ENCODE measurements at regions not wholly inside any gene's neighbourhood (a gene's known extent, or its start where the extent isn't known, plus 50 kb on each side); places are given as distances from the start of the nearest gene placed in this dataset.
A peak's percentile ranks its signal among the peaks of the same experiment; 100 is the strongest.

DNA sequence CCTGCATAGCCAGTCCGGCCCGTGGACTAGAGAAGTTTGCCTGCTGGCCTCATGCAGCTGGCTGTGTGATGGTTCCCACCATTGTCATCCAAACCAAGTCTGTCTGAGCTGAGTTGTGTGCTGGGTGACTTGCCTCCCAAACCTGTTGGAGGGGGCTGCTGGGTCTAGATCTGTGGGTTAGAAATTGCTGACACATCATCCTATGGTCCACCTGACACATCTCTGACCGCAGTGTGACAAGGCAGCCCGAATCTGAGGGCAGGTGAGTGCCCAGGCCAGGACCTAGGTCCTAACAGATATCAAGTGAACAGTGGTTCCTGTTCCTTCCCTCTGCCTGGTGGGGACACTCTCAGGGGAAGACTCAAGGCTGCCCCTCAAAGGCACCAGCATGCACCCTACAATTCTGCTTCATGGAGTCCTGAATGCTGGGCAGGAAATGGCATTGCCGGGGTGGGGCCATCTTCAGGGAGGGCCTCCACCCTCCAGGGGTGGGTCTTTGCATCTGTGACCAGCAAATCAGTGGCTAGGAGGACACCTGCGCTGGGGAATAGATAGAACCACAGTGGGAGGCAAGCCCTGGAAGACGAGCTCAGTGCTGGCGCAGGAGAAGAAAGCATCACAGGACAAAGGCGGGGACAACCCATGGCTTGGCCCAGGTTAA lies 117.9 kb upstream of the ID2 start:
- no peak for DNase-seq (ENCODE audit: low read depth, low spot score)

DNA sequence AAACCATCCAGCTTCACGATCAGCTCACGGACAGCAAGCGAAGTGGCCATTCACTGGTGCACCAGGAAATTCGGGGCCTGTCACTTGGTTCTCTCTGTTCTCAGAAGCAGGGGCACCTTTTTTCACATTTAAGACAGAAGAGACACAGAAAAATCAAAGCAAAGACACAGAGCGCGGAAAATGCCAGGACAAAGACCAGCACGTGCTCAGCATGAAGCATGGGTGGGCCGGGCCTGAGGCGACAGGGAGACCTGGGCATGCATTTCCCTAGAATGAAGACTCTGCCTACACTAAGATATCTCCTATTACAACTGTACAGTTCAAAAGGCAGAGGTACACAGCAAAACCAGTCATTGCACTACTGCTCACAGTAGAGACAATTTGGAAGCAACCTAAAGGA lies 117.4 kb upstream of the ID2 start:
- no peak for DNase-seq (ENCODE audit: low read depth, low spot score)

DNA sequence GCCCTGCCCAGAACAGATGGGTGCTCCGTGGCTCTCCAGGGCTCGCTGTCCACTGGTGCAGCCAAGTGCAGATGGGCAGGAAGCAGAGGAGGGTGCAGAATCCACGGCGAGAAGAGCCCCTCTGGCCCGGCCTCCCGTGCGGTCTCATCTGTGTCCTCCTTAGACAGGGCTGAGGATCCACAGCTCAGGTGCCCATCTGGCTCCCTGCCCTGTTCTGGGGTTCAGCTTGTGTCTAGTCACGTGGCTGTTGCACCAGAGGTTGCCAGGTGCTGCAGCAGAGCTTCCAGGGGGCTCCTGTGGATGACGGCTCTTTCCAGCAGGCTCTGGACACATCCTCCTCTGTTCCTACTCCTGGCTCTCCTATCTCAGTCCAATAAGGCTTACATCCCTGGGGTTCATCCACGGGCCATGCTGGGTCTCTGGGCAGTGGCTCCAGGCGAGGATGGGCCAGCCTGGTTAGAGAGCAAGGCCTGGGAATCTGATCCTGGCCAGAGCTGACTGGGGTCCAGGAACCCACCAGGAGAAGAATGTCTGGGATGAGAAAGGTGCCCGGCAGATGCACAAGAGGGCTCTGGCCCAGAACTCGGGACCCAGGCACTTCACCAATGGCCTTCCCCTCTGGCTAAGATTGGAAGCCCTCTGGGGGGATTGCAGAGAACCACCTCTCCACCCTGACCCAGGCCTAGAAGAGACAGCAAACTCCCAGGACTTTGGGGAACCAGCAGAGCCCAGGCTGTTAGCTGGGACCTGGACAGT lies 116.3 kb upstream of the ID2 start:
- no peak for DNase-seq (ENCODE audit: low read depth, low spot score)

DNA sequence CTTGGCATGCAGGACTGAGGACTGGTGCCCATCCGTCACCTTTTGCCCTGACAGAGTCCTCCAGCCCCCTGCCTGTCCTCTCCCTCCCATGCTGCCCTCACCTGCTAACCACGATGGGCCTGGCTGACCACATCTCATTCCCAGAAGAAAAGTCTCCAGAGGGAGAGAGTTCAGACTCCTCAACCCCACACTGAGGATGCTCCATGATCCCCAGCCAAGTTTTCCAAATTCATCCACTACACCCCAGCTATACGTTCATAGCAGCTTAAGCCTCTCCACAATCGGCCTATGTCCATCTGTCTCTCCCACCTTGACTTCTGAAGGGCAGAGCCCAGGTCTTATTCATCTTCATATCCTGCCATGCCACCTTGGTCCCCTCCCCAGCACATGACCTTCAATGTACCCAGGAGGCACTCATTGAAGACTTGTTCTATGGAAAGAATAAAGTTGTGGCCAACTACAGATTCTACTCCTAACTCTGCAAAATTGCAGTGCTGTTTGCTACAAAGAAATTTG lies 115.6 kb upstream of the ID2 start:
- no peak for DNase-seq (ENCODE audit: low read depth, low spot score)

DNA sequence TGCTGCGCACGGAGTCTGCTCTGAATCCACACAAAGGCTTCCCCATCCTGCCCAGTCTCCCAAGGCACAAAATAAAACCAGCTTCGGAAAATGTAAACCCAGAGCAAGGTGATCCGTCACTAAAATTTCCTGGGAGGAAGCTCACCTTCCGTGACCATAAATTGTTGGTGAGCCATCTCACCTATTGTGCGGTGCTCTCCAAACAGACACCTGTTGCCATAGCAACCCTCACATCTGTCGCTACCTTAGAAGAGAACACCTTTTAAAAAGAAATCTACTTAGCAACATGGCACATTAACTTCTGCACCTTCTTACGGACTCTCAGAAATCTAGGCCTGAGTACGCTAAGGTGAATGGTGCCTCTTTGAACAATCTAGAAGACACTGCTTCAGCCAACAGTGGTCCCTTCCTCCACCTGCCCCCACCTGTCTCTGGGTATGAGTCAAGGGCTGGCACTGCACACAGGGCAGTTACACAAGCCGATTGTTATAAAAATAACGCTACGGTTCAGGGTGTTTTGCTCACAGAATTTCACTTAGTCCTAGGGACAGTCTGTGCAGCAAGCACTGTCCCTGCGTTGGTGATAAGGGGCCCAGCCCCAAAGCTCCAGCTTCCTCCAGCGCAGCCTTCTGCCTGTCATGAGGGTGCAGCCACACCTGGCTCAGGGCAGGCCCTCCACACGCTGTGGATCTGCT lies 114.9 kb upstream of the ID2 start:
- DNase-seq (ENCODE audit: low read depth, low spot score) = no peak

DNA sequence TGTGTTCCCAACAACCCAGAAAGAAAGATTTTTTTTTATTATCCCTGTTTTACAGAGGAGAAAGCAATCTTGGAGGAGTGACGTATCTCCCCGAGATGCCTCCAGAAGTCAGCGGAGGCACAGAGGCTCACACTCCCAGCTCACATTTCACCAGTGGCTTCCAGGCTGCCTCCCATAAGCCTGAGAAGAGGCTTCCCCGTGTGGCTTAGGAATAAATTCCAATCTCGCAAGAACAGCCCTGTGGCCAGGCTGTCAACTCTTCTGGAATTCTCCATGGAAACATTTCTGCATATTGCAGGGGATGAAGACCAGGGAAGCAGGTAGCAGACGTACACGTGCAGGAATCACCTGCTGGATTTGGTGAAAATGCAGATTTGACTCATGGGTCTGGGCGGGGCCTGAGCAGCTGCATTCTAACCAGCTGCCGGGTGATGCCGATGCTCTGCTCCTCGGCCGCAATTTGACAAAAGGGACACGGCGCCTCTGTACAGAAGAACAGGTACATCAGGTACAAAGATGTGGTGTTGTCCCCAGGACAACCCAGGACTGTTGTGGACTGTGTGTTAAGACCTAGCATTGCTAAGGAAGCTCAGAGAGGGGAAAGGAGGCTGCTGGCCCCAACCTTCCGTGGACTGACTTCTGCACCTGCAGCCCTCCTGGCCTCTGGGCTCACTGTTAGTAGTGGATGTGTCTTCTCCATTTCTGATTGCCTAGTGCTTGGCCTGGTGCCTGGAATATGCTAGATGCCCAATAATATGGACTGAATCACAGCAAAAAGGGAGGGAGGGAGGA lies 114.2 kb upstream of the ID2 start:
- DNase-seq (ENCODE audit: low read depth, low spot score) = no peak

DNA sequence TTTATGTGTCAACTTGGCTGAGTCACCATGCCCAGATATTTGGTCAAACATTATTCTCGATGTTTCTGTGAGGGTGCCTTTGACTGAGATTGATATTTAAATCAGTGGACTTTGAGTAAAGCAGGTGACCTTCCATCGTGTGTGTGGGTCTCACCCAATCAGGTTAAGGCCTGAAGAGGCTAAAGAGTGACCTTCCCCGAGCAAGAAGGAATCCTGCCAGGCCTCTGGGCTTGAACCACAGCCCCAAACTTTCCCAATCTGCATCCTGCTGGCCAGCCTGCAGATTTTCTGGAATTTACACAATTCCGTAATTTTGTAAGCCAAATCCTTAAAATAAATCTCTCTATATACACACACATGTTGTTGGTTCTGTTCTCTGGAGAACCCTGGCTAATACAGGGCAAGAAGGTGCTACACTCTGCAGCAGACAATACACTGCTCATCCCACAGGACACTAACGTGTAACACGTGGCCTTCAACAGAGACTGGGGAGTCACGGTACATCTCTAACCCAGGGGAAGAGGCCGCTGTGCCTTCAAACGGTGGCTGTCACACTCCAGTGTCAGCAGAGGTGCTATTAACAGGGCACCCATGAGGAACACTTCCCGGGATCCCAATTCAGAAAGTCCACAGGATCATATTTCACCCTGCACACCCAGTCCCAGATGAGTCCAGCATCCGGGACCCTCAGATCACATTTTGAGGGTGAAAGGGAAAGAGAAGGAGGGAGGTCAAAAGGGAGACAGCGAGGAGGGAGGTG lies 113.1 kb upstream of the ID2 start:
- DNase-seq (ENCODE audit: low read depth, low spot score) = no peak

DNA sequence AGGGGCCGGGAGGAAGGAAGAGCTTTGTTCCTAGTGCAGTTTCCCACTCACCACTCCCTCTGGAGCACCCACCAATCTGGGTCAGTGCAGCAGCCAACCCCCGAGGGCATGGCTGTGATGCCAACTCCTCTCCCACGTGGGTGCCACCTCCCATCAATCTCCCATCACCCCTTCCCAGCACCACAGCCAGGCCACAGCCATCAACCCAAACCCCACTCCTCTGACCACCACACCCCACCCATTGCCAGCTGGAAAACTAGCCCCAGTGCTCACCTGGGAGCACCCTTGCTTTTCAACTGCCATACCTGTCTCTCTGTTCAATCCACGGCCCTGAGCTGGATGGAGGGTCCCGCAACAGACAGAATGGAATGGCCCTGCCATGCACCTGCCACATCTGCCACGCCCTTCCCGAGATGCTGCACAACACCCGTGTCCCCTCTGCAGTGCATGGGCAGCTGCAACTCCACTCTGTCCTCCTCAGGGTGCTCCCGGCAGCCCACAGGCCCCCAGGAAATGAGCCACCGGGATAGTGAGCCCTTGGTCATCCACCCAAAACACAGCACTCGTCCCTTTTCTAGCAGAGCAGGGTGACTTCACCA lies 112.4 kb upstream of the ID2 start:
- no peak for DNase-seq (ENCODE audit: low read depth, low spot score)

DNA sequence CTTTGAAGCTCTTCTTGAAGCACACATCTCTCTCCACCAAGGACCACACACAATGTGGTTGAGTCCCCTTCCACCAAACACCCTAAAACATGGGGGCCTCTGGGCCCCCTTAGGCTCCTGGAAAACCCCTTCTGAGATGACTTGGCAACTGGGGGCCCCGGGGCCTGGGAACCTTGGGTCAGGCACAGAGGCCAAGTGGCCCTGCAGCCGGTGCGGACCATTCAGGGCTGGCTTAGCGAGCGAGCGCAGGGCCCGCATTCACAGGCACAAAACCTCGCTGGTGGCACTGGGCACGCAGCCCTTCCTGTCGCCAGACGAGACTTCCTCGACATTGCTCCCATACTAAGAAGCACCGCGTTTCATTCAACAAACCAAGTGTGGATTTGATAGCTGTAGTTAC lies 111.2 kb upstream of the ID2 start:
- DNase-seq (ENCODE audit: low read depth, low spot score) = no peak

DNA sequence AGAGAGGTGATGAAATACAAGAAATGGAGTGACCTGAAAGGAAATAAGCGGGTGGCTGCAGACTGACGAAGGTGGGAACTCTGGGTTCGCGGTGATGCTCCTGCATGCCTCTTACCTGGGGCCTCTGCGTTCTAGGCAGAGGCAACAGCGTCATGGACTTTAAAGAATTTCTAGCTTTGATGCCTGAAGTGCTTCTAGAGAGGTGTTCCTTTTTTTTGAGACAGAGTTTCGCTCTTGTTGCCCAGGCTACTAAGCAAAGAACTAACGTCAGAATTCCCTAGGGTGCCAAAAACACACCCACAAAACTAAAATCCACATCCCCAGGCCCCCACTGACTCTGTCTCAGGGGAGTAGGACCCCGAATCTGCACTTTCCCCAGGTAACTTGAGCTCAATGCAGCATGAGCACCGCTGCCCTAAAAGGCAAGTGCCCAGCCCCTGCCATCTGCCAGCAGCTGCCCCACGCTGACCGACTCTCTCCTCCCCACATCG lies 110.5 kb upstream of the ID2 start:
- no peak for DNase-seq (ENCODE audit: low read depth, low spot score)

DNA sequence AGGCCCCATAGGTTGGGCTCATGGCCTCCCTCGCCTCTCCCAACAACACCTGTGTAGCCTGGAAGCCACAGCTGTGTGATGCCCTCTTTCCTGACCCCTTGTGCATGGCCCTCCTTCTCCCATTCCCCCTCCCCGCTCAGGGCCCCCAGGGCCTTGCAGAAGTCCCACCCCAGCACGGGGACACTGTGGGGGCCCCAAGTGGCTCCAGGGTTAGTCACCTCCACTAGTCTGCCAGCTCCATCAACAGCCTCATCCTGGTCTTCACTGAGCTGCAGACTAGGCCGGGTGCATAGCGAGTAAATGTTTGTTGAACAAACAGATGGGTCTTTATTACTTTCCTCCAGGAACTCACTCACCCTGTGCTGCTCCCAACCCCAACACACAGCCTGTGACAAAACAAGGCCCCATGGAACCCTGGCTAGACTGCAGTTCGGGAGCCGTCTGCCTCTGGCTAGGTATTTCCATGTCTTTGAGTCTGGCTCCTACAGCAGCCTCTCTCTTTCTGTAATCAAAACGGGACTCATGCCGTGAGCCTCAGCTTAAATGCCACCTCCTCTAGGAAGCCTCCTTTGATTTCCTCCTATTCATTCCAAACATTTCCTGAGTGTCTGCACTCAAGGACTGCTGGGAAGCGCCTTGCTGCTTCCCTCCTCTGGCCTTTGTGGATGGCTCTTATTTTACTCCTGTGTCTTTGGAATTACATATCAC lies 109.9 kb upstream of the ID2 start:
- peak; percentile 47 for DNase-seq (ENCODE audit: low read depth, low spot score)

DNA sequence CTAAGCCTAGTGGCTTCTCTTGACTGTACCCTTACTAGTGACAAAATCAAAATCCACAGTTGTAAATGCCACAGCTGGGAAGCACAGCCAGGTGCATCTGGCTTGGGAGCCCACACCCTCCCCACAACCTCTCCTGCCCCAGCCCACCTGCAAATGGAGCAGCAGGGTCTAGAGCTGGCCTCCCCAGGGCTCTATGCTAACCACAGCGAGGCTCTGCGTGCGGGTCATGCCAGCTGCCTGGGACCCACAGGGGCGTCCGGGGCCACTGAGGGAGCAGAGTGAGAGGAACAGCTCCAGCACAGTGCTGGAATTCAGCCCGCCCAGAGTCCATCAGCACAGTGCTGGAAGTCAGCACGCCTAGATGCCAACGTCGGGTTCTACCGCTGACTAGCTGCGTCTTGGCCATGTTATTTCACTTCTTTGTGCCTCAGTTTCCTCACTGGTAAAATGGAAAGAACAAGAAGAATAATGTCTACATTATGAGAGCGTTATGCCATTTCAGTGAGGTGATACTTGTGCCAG lies 109.1 kb upstream of the ID2 start:
- DNase-seq (ENCODE audit: low read depth, low spot score) = no peak

DNA sequence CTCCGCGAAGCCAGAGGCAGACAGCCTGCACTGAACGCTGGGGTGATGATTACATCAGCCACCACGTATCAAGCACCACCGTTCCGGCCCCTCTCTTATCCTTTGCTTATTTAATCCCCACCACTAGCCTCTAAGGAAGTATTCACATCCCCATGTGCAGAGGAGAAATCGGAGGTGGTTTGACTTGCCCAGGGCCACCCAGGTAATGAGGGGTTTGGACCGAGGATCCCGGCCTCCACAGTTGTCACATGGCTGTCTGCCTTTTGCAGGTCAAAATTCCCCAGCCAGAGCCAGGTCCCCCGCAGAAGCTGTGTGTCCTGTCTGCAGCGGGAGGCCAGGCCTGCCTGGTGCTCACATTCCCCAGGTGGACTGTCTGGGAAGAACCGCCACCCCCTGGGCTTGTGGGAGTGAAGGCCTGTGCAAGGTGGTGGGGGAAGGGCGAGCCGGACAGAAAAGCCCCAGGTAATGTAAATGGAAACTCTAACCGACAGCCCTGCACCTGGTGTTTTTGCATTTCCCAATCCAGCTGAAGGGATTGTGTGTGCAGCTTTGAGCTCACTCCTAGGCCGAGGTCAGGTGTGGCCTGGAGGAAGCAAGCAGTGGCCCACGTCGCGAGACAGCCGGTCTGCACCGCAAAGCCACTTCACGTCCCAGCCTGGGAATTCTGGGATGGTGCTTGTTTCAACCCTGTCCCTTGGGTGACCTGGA lies 108.5 kb upstream of the ID2 start:
- DNase-seq (ENCODE audit: low read depth, low spot score) = peak; percentile 96

DNA sequence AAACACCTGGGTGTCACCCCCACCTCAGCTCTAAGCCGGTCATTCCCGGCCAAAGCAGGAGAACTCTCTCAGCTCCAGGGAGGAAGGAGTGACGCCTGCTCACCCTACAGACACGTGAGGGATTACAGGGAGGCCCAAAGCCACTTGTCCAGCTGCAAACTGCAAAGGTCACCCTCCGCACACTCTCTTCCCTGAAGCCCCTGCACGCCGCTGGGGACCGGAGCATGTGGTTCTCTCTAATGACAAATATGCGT lies 108.0 kb upstream of the ID2 start:
- no peak for DNase-seq (ENCODE audit: low read depth, low spot score)

DNA sequence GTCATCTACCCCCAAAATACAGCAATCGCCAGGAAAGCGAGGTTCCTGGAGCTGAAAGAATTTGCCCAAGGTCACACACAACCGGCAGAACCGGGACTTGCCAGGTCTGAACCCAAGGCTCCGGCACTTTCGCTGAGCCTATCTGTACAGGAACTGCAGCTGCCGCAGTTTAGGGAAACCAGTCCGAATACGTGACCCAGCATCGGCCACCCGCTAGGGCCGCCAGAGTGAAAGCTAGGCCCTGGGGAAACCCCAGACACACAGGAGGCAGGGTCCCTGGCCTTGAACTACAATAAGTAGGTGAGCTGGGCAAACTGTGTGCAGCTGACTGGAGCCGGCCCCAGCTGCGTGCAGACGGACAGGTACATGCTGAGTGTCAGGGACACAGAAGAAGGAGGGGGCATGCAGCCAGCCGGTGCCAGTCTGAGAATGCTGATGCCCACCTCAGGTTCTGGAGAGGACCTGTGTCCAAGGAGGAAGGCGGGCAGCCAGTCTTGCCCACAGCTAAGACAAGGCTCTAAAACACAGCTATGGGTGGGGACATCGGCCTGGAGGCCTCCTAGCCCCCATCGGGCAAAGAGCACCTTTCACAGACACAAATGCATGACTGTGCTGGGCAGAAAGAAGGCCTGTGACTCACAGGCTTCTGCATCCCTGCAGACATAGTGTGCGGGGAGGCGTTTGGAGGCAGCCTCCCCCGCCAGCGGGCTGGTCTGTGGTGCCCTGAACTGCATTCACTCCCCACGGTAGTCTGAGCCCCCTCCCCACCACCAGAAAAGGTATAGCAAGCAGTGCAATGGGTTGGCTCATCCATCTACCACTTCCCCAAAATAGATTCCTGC lies 107.4 kb upstream of the ID2 start:
- DNase-seq (ENCODE audit: low read depth, low spot score) = peak; percentile 64

DNA sequence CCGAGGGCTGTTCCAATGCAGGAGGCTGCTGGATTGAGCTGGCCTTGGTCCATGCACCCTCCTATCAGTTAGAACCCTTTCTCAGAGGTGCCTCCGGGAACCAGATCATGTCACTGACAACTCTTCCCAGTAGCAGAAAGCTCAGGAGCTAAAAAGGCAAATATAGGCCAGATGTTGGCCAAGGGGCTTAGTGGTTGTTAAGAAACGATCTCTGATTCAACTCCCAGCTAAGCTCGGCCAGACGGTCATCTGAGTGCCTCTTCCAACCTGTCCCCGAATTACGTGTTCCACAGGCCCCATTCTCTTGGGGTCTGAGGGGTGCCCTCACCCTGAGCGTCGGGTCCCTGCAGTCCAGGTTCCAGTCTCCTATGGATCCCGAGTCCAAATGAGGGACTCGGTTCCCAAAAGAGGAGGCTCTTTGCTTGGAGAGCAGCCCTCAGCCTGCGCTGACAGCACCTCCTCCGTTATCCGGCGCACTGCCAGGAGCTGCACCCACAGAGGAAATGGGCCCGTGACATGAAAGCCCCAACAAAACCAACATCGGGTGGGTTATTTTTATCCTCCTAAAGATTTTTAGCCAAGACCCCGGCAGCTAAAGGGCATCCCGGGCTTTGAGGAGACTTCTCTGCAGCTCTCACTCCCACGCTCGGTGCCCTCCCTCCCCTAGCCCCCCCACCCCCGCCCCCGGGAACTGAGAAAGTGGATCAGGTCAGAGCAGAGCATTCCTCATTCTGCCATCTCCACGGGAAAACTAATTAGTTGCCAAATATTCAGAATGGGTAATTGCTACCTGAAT lies 106.6 kb upstream of the ID2 start:
- DNase-seq (ENCODE audit: low read depth, low spot score) = no peak

DNA sequence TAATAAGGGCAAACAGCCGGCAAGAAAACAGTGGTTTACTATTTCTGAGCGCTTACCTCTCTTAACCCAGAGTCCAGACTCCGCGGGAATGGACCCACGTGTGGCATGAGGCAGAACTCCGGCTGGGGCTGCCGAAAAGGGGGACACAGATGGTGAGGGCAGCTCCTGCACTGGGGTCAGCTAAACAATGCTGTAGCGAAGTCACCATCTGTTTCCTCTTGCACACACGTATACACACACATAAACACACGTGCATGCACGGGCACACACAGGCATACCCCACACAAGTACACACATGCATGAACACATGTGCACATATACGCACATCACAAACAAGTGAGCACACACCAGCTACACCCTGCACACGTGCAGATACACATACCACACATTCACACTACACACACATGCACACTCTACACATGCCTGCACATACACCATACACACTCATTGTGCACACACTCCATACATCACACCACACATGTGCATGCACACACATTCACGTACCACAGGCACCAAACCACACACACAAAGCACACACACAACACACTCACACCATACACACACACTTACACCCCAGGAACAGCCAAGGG lies 105.9 kb upstream of the ID2 start:
- no peak for DNase-seq (ENCODE audit: low read depth, low spot score)

All from ELF-1 (cell line).